SK-MEL-5 (cell line): ENCODE measurements at regions not wholly inside any gene's neighbourhood (a gene's known extent, or its start where the extent isn't known, plus 50 kb on each side); places are given as distances from the start of the nearest gene placed in this dataset.
A peak's percentile ranks its signal among the peaks of the same experiment; 100 is the strongest.
"Not testable (repeated sequence)": the region's sequence is repeated elsewhere in the genome, so short reads cannot be mapped to it uniquely, and the experiment has no call there.

ENCODE experiments used
- DNase-seq: peaks from one replicate; pipeline ENCODE4 v3.0.0-alpha.2; 2016; ENCODE audit warnings: low read depth, low spot score
- in situ Hi-C: cut with HindIII; loops from 2 replicates; pipeline ENCODE4 v1.10.0; 2016; ENCODE audit warnings: low sequenced_read_pairs, high pct_unique_total_duplicates, low pct_unique_long_range_greater_than_20kb

DNA sequence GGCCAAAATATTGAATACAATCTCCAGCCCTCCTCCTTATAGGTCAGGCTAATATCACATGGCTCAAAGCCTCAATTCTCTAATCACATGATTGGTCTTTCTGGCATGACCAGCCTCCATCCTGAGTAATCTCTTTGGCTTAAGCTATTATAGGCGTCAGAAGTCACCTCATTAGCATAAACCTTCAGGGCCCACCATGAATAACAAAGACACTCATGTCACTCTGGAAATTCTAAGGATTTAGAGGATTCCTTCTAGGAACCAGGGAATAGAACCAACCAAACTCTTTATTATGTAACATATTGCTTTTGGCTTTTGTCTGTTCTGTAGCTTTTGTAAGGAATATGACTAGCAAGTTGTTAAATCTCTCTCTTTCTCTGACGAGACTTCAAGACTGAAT, 109.2 kb upstream of the IGFBP7 start:
- in situ Hi-C loops = no loop called here
- DNase-seq = no peak

DNA sequence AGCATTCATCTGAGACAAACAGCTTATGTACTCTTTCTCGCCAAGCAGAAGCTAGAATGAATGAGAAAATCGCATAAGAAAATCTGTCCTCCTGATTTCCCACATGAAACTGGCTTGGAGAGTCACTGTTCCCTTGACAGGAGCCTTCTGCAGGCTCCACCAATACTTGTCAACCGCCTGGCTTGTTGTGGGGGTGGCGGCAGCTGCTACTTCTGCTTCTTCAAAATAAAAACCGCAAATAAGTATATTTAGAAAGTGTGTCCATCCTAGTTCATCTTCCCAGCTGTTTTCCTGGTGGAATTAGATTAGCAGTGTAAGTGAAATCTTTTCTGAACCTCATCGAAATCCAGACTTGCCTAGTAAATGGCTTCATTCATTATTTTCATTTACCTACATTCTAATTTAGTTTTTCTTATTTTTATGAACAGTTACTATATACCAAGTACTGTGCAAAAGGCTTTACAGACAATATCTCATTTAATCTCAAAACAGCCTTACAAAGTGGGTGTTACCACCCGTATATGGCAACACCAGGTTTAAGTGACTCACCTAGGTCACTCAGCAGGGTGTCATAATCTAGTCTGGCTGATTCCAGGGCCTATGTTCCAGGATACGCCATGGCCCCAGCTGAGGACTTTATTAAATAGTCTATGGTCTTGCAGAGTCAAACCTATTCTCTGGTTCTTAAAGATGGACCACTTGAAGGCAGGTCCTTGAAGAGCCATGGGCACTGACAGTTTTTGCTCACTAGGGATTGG, 104.6 kb upstream of the IGFBP7 start:
- in situ Hi-C loops = no loop called here
- DNase-seq = no peak

DNA sequence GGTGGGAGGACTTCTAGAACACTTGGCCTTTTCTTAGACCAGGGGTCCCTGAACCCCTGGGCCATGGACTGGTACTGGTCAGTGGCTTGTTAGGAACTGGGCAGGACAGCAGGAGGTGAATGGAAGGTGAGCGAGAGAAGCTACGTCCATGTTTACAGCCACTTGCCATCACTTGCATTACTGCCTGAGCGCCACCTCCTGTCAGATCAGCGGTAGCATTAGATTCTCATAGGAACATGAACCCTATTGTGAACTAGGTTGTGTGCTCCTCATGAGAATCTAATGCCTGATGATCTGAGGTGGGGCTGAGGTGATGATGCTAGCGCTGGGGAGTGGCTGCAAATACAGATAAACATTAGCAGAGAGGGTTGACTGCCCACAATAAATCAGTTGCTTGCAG, 100.9 kb upstream of the IGFBP7 start:
- peak; percentile 38 for DNase-seq
- in situ Hi-C loops = no loop called here

DNA sequence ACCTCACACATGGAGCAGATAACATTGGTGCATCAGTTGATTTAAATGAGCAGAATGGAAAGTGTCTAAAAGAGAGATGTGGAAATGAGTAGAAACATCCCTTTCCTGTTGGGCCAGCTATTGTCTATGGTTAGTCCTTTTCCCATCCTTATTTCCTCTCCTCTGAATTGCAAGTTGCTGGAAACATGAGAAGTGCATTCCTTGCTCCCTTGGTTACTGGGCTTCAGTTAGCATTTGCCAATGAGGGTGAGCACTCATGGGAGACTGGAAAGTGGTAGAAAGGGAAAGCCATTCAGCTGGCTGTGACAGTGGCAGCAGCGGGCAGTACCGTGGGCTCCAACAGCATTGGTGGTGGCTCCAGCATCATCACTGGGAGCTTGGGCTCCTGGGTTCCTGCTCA, 96.0 kb upstream of the IGFBP7 start:
- in situ Hi-C loops = no loop called here
- no peak for DNase-seq

DNA sequence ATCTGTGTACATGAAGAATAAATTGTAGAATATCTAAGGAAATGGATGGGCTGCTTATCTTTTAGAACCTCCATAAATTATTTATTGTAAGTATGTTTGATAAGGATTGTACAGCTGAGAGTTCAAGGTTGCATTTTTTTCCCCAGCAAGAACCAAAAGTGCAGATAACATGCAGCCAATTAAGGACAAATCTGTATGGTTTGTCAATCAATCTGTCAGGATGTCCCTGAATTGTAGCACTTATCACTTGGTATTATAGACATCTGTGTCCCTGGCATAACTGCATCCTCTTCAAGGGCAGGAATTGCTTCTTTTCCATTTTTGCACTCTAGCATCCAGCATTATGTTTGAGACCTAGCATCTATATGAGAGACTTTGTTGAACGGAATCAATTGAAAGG, 95.4 kb upstream of the IGFBP7 start:
- in situ Hi-C loops = no loop called here

DNA sequence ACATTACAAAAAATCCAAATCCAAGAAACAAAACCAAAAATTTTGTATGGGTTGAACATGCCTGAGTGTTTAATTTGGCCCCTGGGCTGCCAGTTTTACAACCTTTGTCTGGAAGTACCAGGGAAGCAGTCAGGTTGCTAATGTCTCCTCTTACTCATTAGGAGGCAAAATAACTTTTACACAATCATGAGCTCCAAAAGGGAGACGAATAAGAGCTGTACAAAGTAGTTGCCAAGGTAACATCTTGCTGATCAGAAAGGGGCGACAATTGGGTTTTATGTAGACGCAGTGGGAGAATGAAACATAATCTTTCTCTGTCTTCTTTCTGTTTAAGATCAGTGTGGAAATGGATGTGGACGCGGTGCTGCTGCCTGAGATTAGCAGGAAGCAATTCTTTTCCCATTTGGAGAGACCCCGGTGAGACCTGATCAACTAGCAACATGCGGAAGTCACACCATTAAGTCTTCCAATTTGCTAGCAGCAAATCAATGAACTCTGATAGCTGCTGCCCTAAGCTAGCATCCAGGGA, 90.7 kb upstream of the IGFBP7 start:
- in situ Hi-C loops = no loop called here
- no peak for DNase-seq

More for the DNA sequence above, 95.4 kb upstream of the IGFBP7 start:
- no peak for DNase-seq

DNA sequence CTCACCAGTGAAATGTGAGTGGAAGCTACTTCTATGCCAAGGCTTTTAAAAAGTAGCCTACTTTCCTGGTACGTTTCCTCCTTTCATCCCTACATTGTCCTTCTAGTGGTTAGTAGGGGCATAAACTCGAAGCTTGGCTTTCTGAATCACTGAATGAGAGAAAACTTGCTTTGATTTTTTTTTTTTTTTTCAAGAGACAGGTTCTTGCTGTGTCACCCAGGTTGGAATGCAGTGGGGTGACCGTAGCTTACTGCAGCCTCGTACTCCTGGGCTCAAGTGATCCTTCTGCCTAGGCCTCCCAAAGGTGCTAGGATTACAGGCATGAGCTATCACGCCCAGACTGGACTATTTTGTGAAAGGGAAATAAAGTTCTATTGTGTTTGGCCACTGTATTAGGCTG, 89.1 kb upstream of the IGFBP7 start:
- DNase-seq = no peak
- in situ Hi-C loops = no loop called here

DNA sequence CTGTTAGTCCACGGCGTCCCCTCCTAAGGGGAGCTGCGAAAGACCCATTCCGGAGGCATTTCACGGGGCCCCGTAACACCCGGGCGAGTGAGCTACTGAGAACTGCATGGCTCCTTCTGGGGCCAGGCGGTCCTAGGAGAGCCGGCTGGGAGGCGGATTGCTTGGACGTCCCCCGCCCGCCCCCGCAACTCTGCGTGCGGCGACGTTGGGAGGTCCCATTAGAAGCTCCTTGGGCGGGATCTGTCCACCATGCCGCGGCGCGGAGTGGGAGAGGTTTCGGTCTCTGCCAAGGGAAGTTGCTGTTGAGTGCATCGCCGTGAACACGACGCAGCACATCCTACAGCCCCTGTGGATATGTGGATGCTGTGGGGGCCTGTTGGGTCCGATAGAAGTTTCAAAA, 85.4 kb upstream of the IGFBP7 start:
- DNase-seq = no peak
- in situ Hi-C loops = no loop called here

DNA sequence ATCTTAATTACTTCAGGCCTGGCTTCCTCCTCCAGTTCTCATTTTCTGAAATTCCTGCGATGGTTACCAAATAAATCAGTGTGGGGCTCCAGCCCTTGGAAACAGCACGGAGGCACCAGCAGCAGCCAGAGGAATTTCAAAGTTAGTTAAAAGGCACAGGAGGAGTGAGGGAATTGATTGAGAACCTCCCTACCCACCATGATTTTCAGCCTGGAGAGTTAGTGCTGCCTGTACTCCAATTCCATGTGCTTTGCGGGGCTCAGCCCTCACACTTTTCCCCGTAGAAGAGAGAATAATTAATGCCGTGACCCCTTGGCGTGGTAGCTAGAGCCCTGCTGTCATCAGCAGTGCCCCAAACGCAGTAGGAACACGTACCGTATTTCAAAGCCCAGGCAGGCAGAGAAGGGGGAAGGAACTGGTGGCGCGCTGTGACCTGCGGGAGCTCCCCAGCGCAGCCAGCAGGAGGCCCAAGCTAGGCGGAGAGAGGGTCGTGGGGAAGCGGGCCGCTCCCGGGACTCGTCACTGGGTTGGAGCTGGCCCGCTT, 84.0 kb upstream of the IGFBP7 start:
- no peak for DNase-seq
- in situ Hi-C loops = no loop called here

DNA sequence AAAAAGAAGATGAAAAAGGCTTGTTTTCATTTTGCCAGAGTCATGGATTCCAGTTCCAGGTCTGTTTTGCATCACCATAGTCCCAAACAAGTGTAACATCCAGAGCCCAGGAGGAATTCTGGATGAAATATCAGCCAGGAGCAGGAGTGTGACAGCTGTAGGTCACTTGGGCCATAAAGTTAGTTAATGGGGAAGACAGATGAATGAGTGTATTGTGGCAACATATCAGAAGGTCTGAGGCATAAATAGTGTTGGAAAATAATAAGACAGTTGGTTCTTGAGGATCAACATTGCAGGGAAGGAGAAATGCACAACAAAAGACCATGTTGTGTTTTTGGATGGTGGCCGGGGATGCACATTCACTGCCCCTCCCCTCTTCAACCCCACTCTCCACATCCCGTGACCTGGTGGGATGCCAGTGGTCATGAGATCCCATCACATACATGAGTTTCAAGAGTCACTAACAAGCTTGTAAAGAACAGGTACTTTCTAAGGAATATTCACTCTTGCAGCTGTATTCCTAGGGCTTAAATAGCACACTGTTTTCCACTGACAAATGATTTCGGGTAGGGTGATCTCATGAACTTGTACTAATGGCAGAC, 83.1 kb upstream of the IGFBP7 start:
- DNase-seq = peak; percentile 83
- in situ Hi-C loops = no loop called here

DNA sequence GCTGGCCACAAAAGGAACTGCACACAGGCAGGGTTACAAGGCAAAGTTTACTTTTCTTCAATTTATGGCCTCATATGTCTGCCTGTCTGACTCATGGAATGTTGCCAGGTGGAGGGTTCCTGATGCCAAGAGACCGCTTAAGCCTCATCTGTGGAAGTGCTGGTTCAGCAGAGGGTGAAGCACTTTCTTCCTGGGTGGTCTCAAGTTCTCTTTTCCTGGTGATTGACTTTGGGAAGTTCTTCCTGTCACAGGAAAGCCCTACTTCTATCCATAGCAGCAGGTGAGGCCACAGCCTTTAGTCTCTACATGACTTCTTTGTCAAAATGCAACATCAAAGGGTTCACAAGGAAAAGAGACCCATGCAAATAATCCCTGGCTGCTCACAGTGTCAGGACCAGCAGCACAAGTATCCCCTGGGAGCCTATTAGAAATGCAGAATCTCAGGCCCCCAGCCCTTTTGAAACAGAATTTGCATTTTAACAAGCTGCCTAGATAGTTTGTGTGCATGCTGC, 81.4 kb upstream of the IGFBP7 start:
- in situ Hi-C loops = no loop called here

DNA sequence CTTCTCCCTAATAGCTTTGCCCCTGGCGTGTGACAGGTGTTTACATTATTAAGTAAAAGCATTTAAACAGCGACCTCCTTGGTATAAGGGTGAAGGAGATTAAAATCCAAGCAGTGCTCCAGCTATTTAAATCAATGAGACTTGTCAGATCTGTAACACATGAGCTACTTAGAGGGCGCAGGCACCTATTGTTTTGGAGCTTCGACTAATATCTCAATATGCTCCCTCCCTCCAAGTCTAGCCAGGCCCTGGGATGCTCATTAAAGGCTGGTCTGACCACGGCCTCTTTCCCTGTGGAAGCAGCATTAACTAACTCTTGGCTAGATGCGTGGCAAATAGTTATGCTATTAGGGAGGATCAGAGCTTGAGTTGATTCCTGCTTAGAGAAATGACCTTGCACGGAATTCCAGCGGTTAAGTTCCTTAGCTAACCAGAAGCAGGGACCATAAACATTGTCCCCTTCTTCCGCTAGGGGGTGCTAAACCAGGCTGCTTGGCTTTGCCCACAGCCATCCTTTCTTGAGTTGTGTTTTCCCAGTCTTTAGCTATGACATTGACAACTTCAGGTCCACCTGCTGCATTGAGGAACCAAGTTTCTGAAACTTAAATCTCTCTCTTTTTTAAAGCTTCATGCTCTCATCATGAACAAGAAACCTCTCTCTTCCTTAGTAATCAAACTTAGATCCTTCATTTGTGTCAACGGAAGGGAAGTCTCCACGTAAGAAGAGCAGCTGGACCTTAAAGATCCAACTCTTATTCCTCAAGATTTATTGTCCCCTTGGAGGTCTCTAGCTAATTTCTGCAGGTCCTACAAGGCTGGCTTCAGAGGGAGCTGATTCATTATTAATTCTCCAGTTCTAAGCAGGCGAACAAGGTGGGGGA, 80.7 kb upstream of the IGFBP7 start:
- peak; percentile 65 for DNase-seq
- in situ Hi-C loops = no loop called here

More for the DNA sequence above, 81.4 kb upstream of the IGFBP7 start:
- DNase-seq = no peak

DNA sequence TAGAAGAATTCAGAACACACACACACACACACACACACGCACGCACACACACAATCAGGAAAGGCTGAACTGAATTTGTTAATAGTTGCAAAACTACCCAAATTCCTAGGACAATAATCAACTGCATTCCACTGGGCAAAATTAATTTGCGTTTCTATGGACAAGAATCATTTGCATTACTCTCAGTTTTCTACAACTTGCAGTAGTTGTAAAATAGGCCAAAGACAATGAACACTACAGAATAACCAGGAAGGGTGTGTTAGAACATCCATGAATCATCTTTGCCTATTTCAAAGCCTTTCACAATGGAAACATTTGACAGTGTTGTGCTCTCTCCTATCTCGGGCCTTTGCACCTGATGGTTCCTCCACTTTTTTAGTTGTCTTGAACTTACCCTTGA, 77.1 kb upstream of the IGFBP7 start:
- no peak for DNase-seq
- in situ Hi-C loops = no loop called here

DNA sequence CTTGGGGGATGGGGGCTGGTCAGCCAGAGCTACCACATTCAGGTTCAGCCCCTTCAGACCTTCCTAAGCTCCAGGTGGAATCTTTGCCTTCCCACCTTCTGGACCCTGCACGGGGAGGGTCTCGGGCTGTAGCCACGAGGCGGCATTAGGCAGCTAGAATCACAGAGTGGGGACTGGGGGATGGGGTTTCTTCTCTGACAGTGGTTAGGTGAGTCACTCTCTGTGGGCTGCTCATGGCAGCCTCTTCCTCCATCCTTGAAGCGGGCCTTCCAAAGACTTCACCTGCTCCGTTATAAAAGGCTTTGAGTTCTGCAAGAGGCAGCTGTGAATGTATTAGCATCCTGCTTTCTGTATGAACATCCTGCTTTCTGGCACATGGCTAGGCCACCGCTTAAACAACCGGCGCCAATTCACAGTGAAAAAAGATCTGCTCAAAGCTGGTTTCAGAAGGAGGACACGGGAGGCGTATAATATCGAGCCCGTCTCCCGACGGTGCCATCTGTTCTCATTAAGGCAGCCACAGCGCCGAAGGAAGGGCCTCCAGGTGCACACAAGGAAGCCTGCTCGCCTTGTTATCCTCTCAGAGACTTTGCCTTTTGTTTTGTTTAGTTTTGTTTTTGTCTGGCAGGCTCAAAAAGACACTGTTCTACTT, 74.3 kb upstream of the IGFBP7 start:
- in situ Hi-C loops = no loop called here
- DNase-seq = no peak

DNA sequence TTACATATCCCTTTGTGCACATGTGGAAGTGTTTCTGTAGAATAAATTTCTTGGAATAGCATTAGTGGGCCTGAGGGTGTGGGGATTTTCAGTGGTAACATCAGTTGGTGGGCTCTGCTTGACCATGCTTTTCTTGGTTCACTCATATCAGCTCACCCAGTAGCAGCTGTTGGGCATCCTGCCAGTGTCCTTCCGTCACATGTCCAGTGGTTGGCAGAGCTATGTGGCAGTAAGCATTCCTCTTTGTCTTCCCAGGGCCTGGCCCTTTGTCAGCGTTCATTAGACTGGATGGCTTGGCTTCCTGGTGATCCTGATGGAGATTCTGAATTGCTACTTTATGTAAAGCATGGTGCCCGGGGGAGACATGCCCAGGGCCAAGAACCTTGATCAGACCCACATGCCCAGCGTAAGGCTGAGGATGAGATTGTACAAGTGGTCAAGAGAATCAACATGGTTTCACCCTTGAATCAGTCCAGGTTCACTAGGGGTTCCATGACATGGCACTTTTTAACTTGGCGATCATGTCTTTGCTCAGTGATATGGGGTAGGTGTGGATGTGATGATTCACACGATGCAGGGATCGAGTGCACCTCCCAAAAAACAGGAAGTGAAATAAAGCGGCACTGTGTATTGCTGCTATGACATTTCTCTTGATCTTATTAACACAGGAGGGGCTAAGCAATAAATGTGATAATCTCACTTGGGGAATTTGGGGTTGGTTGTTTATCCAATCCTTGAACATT, 72.1 kb upstream of the IGFBP7 start:
- peak; percentile 23 for DNase-seq
- in situ Hi-C loops = no loop called here

DNA sequence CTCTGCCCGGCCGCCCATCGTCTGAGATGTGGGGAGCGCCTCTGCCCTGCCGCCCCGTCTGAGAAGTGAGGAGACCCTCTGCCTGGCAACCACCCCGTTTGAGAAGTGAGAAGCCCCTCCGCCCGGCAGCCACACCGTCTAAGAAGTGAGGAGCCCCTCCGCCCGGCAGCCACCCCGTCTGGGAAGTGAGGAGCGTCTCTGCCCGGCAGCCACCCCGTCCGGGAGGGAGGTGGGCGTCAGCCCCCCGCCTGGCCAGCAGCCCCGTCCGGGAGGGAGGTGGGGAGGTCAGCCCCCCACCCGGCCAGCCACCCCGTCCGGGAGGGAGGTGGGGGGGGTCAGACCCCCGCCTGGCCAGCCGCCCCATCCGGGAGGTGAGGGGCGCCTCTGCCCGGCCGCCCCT, 63.0 kb upstream of the IGFBP7 start:
- DNase-seq, in situ Hi-C loops: not testable (repeated sequence)

DNA sequence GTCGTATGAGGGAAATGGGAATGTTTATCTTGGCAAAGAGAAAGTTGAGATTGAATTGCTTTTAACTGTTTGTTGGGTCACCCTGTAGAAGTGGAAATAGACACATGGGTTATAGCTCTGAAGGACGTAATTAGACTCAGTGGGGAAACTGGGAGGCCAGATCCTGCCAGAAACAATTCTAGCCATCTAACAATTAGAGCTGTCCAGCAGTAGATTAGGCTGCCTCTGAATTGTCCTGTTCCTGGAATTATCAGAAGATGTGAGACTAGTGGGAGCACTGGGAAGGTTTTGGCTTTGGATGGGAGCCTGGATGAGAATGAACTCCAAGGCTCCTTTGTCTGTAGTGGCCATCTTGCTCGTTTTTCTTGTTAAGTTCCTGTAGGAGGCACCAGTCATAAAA, 61.9 kb upstream of the IGFBP7 start:
- DNase-seq = no peak
- in situ Hi-C loops = no loop called here
